Left cardiac atrium (tissue), 4 donors: ENCODE measurements at regions not wholly inside any gene's neighbourhood (a gene's known extent, or its start where the extent isn't known, plus 50 kb on each side); places are given as distances from the start of the nearest gene placed in this dataset.
"Not testable (repeated sequence)": the region's sequence is repeated elsewhere in the genome, so short reads cannot be mapped to it uniquely, and the experiment has no call there.

Source experiments
- ATAC-seq, 2 donors: fragments of 200-7000 bp; cut with Tn5 transposase; one replicate each; pipeline ENCODE4 v1.9.1; 2020; ENCODE audit warnings: mild to moderate bottlenecking in 2 of 2, moderate library complexity in 2 of 2
- DNase-seq: peaks from one replicate; pipeline ENCODE4 v3.0.0-alpha.2; 2020
- intact Hi-C, 2 donors: fragments of 100-400 bp; cut with DNase I; formaldehyde crosslinking; loops; one replicate each; pipeline versions ENCODE4 v1.14.1 to v1.15.1; 2022 to 2023
- donor health status: DM: no; HTN: yes; CAD: no.
- donor health status: DM: no; HTN: yes; CAD: no; lungs with severe emphysema.
- donor health status: DM: yes; HTN: yes; CAD: no.
- donor health status: Dilated cardiomyopathy.

GRCh38 chr6:96276305-96276704 is 245.3 kb upstream of the UFL1 start:
- ATAC-seq (no peak), DNase-seq (no peak)
- intact Hi-C loops: no loop called here

GRCh38 chr6:96276856-96277255 is 244.8 kb upstream of the UFL1 start:
- intact Hi-C loops: no loop called here
- ATAC-seq: no peak
- no peak for DNase-seq

- DNase-seq (no peak), ATAC-seq (no peak)
- intact Hi-C loops: no loop called here
Observed at GRCh38 chr6:96279084-96279483, 242.5 kb upstream of the UFL1 start.

GRCh38 chr6:96286503-96286902 is 235.1 kb upstream of the UFL1 start:
- intact Hi-C loops: no loop called here
- no peak for DNase-seq
- no peak for ATAC-seq

- no peak for ATAC-seq
- intact Hi-C loops: no loop called here
- no peak for DNase-seq
Observed at GRCh38 chr6:96299525-96299924, 222.1 kb upstream of the UFL1 start.

GRCh38 chr6:96301023-96301422 is 220.6 kb upstream of the UFL1 start:
- no peak for DNase-seq
- intact Hi-C loops: no loop called here
- ATAC-seq: no peak

GRCh38 chr6:96301781-96302180 is 219.8 kb upstream of the UFL1 start:
- DNase-seq: no peak
- no peak for ATAC-seq
- intact Hi-C loops: no loop called here

GRCh38 chr6:96302991-96303390 is 218.6 kb upstream of the UFL1 start:
- no peak for DNase-seq
- intact Hi-C loops: no loop called here
- ATAC-seq: no peak

- ATAC-seq (no peak), DNase-seq (no peak)
- intact Hi-C loops: no loop called here
Observed at GRCh38 chr6:96304997-96305396, 216.6 kb upstream of the UFL1 start.

- intact Hi-C loops: no loop called here
- DNase-seq (no peak), ATAC-seq (no peak)
Observed at GRCh38 chr6:96330884-96331283, 190.7 kb upstream of the UFL1 start.

- ATAC-seq: no peak
- no peak for DNase-seq
- intact Hi-C loops: no loop called here
Observed at GRCh38 chr6:96340164-96340563, 181.4 kb upstream of the UFL1 start.

- ATAC-seq: no peak
- intact Hi-C loops: no loop called here
Observed at GRCh38 chr6:96345501-96345900, 176.1 kb upstream of the UFL1 start.

GRCh38 chr6:96381246-96381645 is 140.4 kb upstream of the UFL1 start:
- no peak for DNase-seq
- no peak for ATAC-seq
- intact Hi-C loops: no loop called here

More at GRCh38 chr6:96345501-96345900, 176.1 kb upstream of the UFL1 start:
- no peak for DNase-seq

GRCh38 chr6:96391776-96392360 is 129.7 kb upstream of the UFL1 start:
- intact Hi-C loops: no loop called here
- ATAC-seq (no peak), DNase-seq (no peak)

GRCh38 chr6:96394727-96395126 is 126.9 kb upstream of the UFL1 start:
- intact Hi-C loops: no loop called here
- DNase-seq: no peak
- ATAC-seq: peak in 1 of 2 donors; percentile 52

- no peak for DNase-seq
- no peak for ATAC-seq
- intact Hi-C loops: no loop called here
Observed at GRCh38 chr6:96410467-96410866, 111.1 kb upstream of the UFL1 start.

GRCh38 chr6:96420294-96420693 is 101.3 kb upstream of the UFL1 start:
- ATAC-seq (no peak), DNase-seq (no peak)
- intact Hi-C loops: no loop called here

- ATAC-seq (peak in 1 of 2 donors; percentile 98), DNase-seq (no peak)
- intact Hi-C loops: no loop called here
Observed at GRCh38 chr6:96433950-96434349, 87.7 kb upstream of the UFL1 start.

GRCh38 chr6:96436398-96436797 is 85.2 kb upstream of the UFL1 start:
- no peak for ATAC-seq
- intact Hi-C loops: no loop called here
- no peak for DNase-seq

- not testable (repeated sequence) for DNase-seq
Observed at GRCh38 chr6:96437228-96437627, 84.4 kb upstream of the UFL1 start.

GRCh38 chr6:96450082-96450769 is 71.4 kb upstream of the UFL1 start:
- ATAC-seq (peak in 1 of 2 donors; percentile 68), DNase-seq (no peak)
- intact Hi-C loops: no loop called here

More at GRCh38 chr6:96437228-96437627, 84.4 kb upstream of the UFL1 start:
- ATAC-seq, intact Hi-C loops: not testable (repeated sequence)
